ENCODE measurements at regions not wholly inside any gene's neighbourhood (a gene's known extent, or its start where the extent isn't known, plus 50 kb on each side); places are given as distances from the start of the nearest gene placed in this dataset.

DNA sequence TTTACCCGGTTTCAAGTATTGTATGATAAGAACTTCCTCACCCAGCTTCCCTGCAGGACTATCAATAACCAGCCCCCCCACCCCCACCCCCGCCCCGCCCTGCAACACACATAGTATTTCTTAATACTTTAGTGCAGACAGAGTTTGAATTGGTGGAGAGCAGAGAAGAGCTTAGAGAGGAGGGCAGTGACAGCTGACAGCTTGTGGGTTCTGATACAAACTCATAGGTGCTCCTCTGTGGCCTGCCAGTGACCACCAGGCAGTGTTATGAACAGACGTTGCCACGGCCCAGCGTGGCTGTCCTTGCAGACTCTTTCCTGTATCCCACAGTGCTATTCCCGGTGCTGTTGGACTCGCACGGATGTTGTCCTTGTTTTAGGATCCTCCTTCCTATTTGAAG lies 186.9 kb upstream of the ADO start:
- H3K27ac ChIP-seq (ENCODE audit: low read length) = no peak overlapping the region
- H3K9me3 ChIP-seq (ENCODE audit: control insufficient read depth, low read length) = no peaks in the 10 kb centered on the region
- H3K4me1 ChIP-seq (ENCODE audit: control insufficient read depth, insufficient read depth, low read length) = no peaks in the 10 kb centered on the region
- no peaks in the 10 kb centered on the region for H3K27me3 ChIP-seq (ENCODE audit: control insufficient read depth, insufficient read depth)
- DNase-seq (no peak), ATAC-seq (no peak)
- intact Hi-C loops (cut with DNase I) = loop anchor here in 1 of 4 donors (10.0 kb wide), 1 partner anchor 197 kb away; the partner anchor contains the start of gene EGR2
- WGBS = 71% methylated on average over 9 of the region's 9 CpGs
- H3K4me3 ChIP-seq (ENCODE audit: low read length) = no peak overlapping the region

GRCh38 chr10:62618054-62618453 lies 186.5 kb upstream of the ADO start:
- WGBS = 87% methylated on average over 5 of the region's 5 CpGs
- ATAC-seq = no peak
- Histone ChIP-seq H3K27me3 (ENCODE audit: control insufficient read depth, insufficient read depth) (no peaks in the 10 kb centered on the region), H3K27ac (ENCODE audit: low read length) (no peak overlapping the region), H3K9me3 (ENCODE audit: control insufficient read depth, low read length) (no peaks in the 10 kb centered on the region), H3K4me1 (ENCODE audit: control insufficient read depth, insufficient read depth, low read length) (no peaks in the 10 kb centered on the region), H3K4me3 (ENCODE audit: low read length) (no peak overlapping the region)
- no peak for DNase-seq
- intact Hi-C loops (cut with DNase I) = loop anchor here in 1 of 4 donors (10.0 kb wide), 1 partner anchor 197 kb away; the partner anchor contains the start of gene EGR2

DNA sequence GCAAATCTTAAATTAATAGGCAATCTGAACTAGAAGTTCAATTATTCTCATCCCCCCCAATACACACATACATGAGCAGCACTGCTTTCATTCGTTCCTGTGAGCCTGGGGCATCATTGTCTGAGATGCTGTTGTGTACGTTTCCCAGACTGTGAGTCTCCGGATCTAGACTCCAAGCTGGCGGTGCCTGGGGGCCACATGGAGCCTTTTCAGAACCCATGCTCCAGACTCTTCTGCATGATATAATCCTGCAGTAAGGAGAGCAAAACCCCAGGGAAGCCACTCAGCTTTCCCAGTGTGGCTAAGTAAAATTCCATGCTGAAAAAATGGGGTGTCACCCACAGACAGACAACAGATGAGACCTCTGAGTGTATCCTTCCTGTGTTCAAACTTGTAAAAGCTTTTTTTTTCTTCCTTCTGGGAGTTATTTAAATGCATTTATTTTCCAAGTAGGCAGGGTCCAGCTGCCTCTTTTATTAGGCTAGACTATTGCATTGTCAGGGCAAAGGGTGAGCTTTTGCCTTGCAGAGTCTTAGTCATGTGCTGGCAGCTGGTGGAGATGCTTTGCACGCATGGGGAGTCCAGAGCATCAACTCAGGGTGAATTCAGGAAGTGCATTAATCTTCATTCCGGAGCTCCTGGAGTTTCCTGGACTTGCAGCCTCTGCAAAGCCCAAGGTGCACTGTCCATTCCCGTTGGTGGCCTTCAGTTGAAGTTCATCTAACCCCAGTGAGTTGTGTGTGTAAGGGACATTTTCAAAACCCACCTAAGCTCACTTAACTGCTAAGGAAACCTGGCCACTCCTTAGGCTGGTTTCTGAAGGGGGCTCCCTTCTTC lies 185.7 kb upstream of the ADO start:
- WGBS = 66% methylated on average over 7 of the region's 7 CpGs
- DNase-seq (peak in 1 of 3 donors; percentile 37), ATAC-seq (peak; percentile 57 to 63)
- H3K27ac ChIP-seq (ENCODE audit: low read length) = no peak overlapping the region
- no peak overlapping the region for H3K4me3 ChIP-seq (ENCODE audit: low read length)
- H3K4me1 ChIP-seq (ENCODE audit: control insufficient read depth, insufficient read depth, low read length) = no peaks in the 10 kb centered on the region
- H3K9me3 ChIP-seq (ENCODE audit: control insufficient read depth, low read length) = no peaks in the 10 kb centered on the region
- no peaks in the 10 kb centered on the region for H3K27me3 ChIP-seq (ENCODE audit: control insufficient read depth, insufficient read depth)
- intact Hi-C loops (cut with DNase I) = loop anchor here in 1 of 4 donors (10.0 kb wide), 1 partner anchor 196 kb away; the partner anchor contains the start of gene EGR2

DNA sequence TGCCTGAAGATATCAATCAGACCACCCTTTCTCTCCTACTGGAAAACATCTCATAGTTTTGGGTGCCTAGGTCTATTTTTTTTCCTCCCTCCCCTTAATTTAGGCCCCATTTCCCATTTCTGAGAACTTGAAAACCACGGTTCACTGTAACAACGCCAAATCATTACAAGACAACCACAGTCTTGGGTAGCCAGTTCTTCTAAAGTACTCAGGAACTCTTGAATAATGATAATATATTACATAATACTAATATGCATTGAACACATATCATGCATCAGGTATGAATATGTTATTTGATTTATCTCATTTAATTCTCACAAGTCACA lies 185.1 kb upstream of the ADO start:
- intact Hi-C loops (cut with DNase I) = loop anchor here in 1 of 4 donors (10.0 kb wide), 1 partner anchor 195 kb away; the partner anchor contains the start of gene EGR2
- no peak for DNase-seq
- Histone ChIP-seq H3K4me3 (ENCODE audit: low read length) (no peak overlapping the region), H3K27me3 (ENCODE audit: control insufficient read depth, insufficient read depth) (no peaks in the 10 kb centered on the region), H3K4me1 (ENCODE audit: control insufficient read depth, insufficient read depth, low read length) (no peaks in the 10 kb centered on the region), H3K27ac (ENCODE audit: low read length) (no peak overlapping the region), H3K9me3 (ENCODE audit: control insufficient read depth, low read length) (no peaks in the 10 kb centered on the region)
- 90% methylated on average over 2 of the region's 2 CpGs for WGBS
- ATAC-seq = no peak

- ATAC-seq = peak; percentile 54 to 56
- DNase-seq = no peak
These were observed 184.0 kb upstream of the ADO start for GRCh38 chr10:62620491-62620890.

GRCh38 chr10:62623223-62623622 lies 181.3 kb upstream of the ADO start:
- no peak overlapping the region for H3K27ac ChIP-seq (ENCODE audit: low read length)
- no peaks in the 10 kb centered on the region for H3K4me1 ChIP-seq (ENCODE audit: control insufficient read depth, insufficient read depth, low read length)
- 84% methylated on average over 7 of the region's 7 CpGs for WGBS
- ATAC-seq = no peak
- no peak for DNase-seq
- H3K4me3 ChIP-seq (ENCODE audit: low read length) = no peak overlapping the region
- intact Hi-C loops (cut with DNase I) = no loop called here
- no peaks in the 10 kb centered on the region for H3K27me3 ChIP-seq (ENCODE audit: control insufficient read depth, insufficient read depth)
- no peaks in the 10 kb centered on the region for H3K9me3 ChIP-seq (ENCODE audit: control insufficient read depth, low read length)

More at GRCh38 chr10:62620491-62620890, 184.0 kb upstream of the ADO start:
- no peaks in the 10 kb centered on the region for H3K9me3 ChIP-seq (ENCODE audit: control insufficient read depth, low read length)
- intact Hi-C loops (cut with DNase I) = no loop called here
- 86% methylated on average over 2 of the region's 2 CpGs for WGBS
- H3K4me1 ChIP-seq (ENCODE audit: control insufficient read depth, insufficient read depth, low read length) = no peaks in the 10 kb centered on the region
- no peaks in the 10 kb centered on the region for H3K27me3 ChIP-seq (ENCODE audit: control insufficient read depth, insufficient read depth)
- H3K4me3 ChIP-seq (ENCODE audit: low read length) = no peak overlapping the region
- H3K27ac ChIP-seq (ENCODE audit: low read length) = no peak overlapping the region

DNA sequence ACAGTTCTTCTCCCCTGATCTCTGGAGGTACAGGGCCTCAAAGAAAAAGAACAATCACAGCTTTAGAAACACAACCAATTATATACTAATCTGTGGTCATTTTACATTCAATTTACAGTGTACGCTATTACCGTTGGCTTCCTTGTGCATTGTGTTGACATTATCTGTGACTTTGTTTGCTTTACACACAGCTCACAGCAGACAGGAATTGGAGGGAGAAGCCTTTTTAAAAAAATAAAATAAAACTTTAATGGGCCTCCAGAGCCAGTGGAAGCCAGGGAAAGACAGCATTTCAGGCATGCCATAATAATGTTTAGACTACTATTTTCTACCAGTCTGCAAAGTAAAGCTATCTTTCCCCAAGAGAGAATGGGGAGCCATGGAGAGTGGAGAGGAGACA lies 179.0 kb upstream of the ADO start:
- intact Hi-C loops (cut with DNase I) = no loop called here
- ATAC-seq (no peak), DNase-seq (no peak)
- Histone ChIP-seq H3K9me3 (ENCODE audit: control insufficient read depth, low read length) (no peaks in the 10 kb centered on the region), H3K27me3 (ENCODE audit: control insufficient read depth, insufficient read depth) (no peaks in the 10 kb centered on the region), H3K4me1 (ENCODE audit: control insufficient read depth, insufficient read depth, low read length) (no peaks in the 10 kb centered on the region), H3K27ac (ENCODE audit: low read length) (no peak overlapping the region), H3K4me3 (ENCODE audit: low read length) (no peak overlapping the region)
- WGBS = 67% methylated on average over 2 of the region's 2 CpGs

- DNase-seq (no peak), ATAC-seq (no peak)
- no peaks in the 10 kb centered on the region for H3K9me3 ChIP-seq (ENCODE audit: control insufficient read depth, low read length)
- no peaks in the 10 kb centered on the region for H3K27me3 ChIP-seq (ENCODE audit: control insufficient read depth, insufficient read depth)
- H3K27ac ChIP-seq (ENCODE audit: low read length) = no peak overlapping the region
- no peaks in the 10 kb centered on the region for H3K4me1 ChIP-seq (ENCODE audit: control insufficient read depth, insufficient read depth, low read length)
- WGBS = 69% methylated on average over 3 of the region's 3 CpGs
- H3K4me3 ChIP-seq (ENCODE audit: low read length) = no peak overlapping the region
- intact Hi-C loops (cut with DNase I) = no loop called here
These were observed 178.4 kb upstream of the ADO start for GRCh38 chr10:62626079-62626478.

- Histone ChIP-seq H3K27ac (ENCODE audit: low read length) (no peak overlapping the region), H3K4me1 (ENCODE audit: control insufficient read depth, insufficient read depth, low read length) (no peaks in the 10 kb centered on the region), H3K4me3 (ENCODE audit: low read length) (no peak overlapping the region), H3K9me3 (ENCODE audit: control insufficient read depth, low read length) (no peaks in the 10 kb centered on the region), H3K27me3 (ENCODE audit: control insufficient read depth, insufficient read depth) (no peaks in the 10 kb centered on the region)
- no peak for ATAC-seq
- WGBS = 42% methylated on average over 2 of the region's 2 CpGs
- intact Hi-C loops (cut with DNase I) = no loop called here
- no peak for DNase-seq
These were observed 177.7 kb upstream of the ADO start for GRCh38 chr10:62626817-62627216.

- ATAC-seq (no peak), DNase-seq (no peak)
- no peaks in the 10 kb centered on the region for H3K9me3 ChIP-seq (ENCODE audit: control insufficient read depth, low read length)
- intact Hi-C loops (cut with DNase I) = no loop called here
- no peak overlapping the region for H3K27ac ChIP-seq (ENCODE audit: low read length)
- no peak overlapping the region for H3K4me3 ChIP-seq (ENCODE audit: low read length)
- no peaks in the 10 kb centered on the region for H3K27me3 ChIP-seq (ENCODE audit: control insufficient read depth, insufficient read depth)
- 90% methylated on average over 4 of the region's 4 CpGs for WGBS
- H3K4me1 ChIP-seq (ENCODE audit: control insufficient read depth, insufficient read depth, low read length) = no peaks in the 10 kb centered on the region
These were observed 176.5 kb upstream of the ADO start for GRCh38 chr10:62627983-62628382.

DNA sequence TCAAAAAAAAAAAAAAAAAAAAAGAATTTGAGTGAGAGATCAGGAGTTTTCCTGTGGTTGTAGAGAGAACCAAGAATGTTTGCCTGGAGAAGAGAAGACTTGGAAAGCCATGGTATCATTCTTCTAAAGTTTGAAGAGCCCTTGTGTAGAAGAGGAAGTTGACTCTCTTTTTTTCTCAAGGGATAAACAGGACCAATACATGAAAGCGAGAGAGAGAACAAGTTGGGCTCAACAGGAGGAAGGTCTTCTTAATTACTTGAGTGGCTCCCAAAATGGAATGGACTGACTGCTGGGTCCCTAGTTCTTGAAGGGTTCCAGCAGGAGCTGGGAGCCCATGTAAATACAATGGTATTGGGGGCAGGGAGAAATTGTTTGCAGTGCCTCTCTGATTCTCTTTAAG lies 173.3 kb upstream of the ADO start:
- Histone ChIP-seq H3K9me3 (ENCODE audit: control insufficient read depth, low read length) (no peaks in the 10 kb centered on the region), H3K27me3 (ENCODE audit: control insufficient read depth, insufficient read depth) (no peaks in the 10 kb centered on the region), H3K4me1 (ENCODE audit: control insufficient read depth, insufficient read depth, low read length) (no peaks in the 10 kb centered on the region), H3K27ac (ENCODE audit: low read length) (no peak overlapping the region), H3K4me3 (ENCODE audit: low read length) (no peak overlapping the region)
- DNase-seq (no peak), ATAC-seq (no peak)
- 73% methylated on average over 1 of the region's 1 CpG for WGBS
- intact Hi-C loops (cut with DNase I) = no loop called here

Measured in right cardiac atrium (tissue), 5 donors.